ENCODE measurements at regions not wholly inside any gene's neighbourhood (a gene's known extent, or its start where the extent isn't known, plus 50 kb on each side); places are given as distances from the start of the nearest gene placed in this dataset.
"Not testable (repeated sequence)": the region's sequence is repeated elsewhere in the genome, so short reads cannot be mapped to it uniquely, and the experiment has no call there.

- DNase-seq (ENCODE audit: low spot score), result no peak
Observed at GRCh38 chr13:87094646-87095045, 576.5 kb upstream of the SLITRK5 start.

- DNase-seq (ENCODE audit: low spot score), result no peak
Observed at GRCh38 chr13:87100431-87100830, 570.7 kb upstream of the SLITRK5 start.

DNA sequence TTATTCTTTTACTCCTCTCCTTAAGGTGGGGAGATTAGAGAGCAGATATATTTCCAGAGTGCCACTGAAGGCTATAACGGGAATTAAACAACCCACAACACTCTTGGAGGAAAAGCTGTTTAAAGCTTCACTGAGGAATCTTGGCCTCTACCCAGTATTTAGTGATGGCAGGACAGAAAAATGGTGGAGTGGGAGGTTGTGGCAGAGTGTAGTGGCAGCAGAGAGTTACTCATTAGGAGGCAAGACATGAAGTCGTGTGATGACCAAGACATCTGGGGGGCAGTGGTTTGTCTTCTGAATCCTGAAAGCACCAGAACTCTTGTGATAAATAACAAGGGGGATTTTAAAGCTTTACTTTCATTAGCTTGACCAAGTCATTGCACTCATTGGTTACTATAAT lies 563.5 kb upstream of the SLITRK5 start:
- no peak for DNase-seq (ENCODE audit: low spot score)

- no peak for DNase-seq (ENCODE audit: low spot score)
Observed at GRCh38 chr13:87120476-87120875, 550.7 kb upstream of the SLITRK5 start.

- DNase-seq (ENCODE audit: low spot score), result no peak
Observed at GRCh38 chr13:87122551-87122950, 548.6 kb upstream of the SLITRK5 start.

DNA sequence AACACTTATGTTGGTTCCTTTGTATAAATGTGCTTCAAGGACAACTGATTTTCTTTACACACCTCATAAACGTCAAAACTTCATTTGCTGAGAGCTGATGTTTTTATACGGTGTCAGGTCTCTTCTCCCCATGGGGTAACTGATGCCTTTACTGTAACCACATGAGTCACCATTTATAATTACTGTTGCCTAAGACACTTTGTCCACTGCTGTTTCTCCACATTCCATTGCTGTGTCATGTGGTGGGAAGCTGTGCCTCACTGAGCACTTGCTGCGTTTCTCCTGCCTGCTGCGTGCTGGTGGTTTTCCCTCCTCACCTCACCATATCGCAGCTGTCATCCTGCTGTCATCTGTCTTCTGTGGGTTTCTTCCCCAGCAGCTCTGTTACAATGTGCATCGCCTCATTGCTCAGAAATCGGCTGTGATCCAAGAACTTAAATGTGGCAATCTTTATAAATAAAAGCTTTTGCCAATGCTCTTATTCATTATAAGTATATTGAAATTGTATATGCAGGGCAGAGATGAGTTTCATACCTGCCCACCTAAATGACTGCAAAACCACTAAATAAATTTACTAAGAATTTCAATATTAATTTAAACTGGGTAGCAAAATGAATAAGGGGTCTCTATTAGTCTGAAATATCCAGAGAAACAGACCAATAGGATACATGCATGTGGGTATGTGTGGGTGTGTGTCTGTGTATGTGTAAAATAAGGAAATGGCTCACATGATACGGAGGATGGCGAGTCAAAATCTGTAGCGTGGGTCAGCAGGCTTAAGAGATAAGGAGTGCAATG lies 547.0 kb upstream of the SLITRK5 start:
- no peak for DNase-seq (ENCODE audit: low spot score)

GRCh38 chr13:87124785-87125074 lies 546.4 kb upstream of the SLITRK5 start:
- no peak for DNase-seq (ENCODE audit: low spot score)

DNA sequence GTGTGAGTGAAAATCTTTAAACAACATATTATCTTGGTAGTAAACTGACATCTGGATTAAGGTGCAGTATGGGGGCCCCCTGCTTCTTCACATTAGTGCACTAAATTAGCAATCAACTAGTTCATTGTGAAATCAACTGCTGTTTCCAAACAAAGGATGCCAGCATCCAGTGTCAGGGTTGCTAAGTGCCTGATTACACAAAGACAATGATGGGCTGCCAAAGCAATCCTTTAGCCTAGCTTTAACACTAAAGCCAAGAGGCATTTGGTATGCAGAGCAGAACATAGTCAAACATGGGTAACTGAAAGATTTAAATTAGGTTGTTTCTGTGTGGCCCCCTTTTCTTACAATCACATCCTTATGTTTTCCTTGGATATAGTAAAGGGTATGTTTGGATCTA lies 543.1 kb upstream of the SLITRK5 start:
- no peak for DNase-seq (ENCODE audit: low spot score)

DNA sequence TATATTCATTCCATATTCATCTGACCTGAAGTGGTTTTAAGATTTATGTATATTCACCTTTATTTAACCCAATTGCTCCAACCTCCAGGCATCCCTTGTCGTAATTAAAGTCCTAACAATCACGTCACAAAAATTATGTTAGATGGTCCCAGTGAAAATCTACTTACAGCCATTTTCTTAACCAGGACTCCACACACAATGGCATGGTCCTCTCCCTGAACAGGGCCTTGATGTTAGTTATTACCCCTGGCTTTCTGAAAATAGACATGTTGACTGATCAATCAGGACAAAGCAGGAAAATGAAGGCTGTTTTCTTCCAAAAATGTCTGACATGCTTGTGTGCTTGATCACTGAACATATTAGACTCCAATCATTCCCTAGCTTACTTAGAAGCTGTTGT lies 542.7 kb upstream of the SLITRK5 start:
- DNase-seq (ENCODE audit: low spot score), result no peak

DNA sequence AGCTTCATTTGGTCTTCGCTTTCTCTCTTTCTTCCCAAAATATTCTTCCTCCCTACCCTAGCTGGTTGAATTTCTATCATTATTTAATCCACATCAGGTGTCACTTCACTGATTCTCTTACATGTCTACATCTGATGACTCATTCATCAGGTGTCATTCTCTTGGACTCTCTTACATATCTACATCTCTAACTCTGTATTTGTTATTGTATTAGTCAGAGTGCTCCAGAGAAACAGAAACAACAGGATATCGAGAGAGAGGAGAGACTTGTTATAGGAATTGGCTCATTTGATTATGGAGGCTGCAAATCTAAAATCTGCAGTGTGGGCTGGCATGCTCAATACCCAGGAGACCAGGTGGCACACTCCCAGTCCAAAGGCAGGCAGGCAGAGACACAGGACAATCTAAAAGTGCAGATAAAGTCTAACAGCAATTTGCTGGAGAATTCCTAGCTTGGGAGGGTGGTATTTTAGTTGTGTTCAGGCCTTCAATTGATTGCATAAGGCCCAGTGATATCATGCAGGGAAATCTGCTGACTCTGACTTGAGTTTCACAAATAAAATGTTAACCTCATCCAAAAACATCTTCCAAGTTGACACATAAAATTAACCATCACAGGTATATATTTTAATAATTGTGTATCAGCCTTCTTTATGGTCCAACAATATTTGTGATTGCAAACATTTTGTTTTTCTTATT lies 541.4 kb upstream of the SLITRK5 start:
- DNase-seq (ENCODE audit: low spot score), result no peak

DNA sequence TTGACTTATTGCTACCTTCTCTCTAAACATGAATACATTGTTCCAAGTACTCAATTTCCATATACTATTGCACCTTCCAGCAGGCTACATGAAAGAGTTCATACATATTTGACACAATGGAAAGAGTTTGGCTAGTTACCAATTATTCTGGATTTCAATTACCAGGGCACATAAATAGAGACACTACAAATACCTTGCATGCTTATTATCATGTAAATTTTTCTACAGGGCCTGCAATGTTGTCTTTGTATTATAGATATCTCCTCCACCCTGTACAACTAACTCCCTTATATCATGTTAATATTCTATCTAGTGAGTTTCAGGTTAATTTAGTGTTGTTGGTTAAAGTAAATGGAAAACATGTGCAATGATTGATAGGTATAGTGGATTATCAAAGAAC lies 540.7 kb upstream of the SLITRK5 start:
- no peak for DNase-seq (ENCODE audit: low spot score)

- no peak for DNase-seq (ENCODE audit: low spot score)
Observed at GRCh38 chr13:87131611-87132010, 539.6 kb upstream of the SLITRK5 start.

- DNase-seq (ENCODE audit: low spot score), result no peak
Observed at GRCh38 chr13:87138866-87139265, 532.3 kb upstream of the SLITRK5 start.

GRCh38 chr13:87147076-87147475 lies 524.1 kb upstream of the SLITRK5 start:
- no peak for DNase-seq (ENCODE audit: low spot score)

GRCh38 chr13:87153371-87153770 lies 517.8 kb upstream of the SLITRK5 start:
- DNase-seq (ENCODE audit: low spot score), result no peak

- no peak for DNase-seq (ENCODE audit: low spot score)
Observed at GRCh38 chr13:87166348-87166747, 504.8 kb upstream of the SLITRK5 start.

GRCh38 chr13:87168390-87168789 lies 502.8 kb upstream of the SLITRK5 start:
- no peak for DNase-seq (ENCODE audit: low spot score)

GRCh38 chr13:87169337-87169736 lies 501.8 kb upstream of the SLITRK5 start:
- DNase-seq (ENCODE audit: low spot score), result no peak

GRCh38 chr13:87172166-87172835 lies 498.9 kb upstream of the SLITRK5 start:
- no peak for DNase-seq (ENCODE audit: low spot score)

- not testable (repeated sequence) for DNase-seq (ENCODE audit: low spot score)
Observed at GRCh38 chr13:87185138-87185537, 486.0 kb upstream of the SLITRK5 start.

DNA sequence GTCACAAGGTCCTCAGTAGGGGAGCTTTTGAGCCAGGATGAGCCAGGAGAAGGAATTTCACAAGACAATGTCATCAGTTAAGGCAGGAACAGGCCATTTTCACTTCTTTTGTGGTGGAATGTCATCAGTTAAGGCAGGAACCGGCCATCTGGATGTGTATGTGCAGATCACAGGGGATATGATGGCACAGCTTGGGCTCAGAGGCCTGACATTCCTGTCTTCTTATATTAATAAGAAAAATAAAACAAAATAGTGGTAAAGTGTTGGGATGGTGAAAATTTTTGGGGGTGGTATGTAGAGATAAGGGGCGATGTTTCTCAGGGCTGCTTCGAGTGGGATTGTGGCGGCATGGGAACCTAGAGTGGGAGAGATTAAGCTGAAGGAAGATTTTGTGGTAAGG lies 484.5 kb upstream of the SLITRK5 start:
- DNase-seq (ENCODE audit: low spot score), result not testable (repeated sequence)

DNA sequence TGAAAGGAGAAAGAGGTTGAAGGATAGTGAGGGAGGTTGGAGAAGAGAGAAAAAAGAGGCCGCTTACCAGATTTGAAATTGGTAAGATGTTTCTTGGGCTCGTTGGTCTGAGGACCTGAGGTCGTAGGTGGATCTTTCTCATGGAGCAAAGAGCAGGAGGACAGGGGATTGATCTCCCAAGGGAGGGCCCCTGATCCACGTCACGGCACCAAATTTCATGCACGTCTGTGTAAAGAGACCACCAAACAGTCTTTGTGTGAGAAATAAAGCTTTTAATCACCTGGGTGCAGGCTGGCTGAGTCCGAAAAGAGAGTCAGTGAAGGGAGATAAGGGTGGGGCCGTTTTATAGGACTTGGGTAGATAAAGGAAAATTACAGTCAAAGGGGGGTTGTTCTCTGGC lies 479.7 kb upstream of the SLITRK5 start:
- DNase-seq (ENCODE audit: low spot score), result not testable (repeated sequence)

DNA sequence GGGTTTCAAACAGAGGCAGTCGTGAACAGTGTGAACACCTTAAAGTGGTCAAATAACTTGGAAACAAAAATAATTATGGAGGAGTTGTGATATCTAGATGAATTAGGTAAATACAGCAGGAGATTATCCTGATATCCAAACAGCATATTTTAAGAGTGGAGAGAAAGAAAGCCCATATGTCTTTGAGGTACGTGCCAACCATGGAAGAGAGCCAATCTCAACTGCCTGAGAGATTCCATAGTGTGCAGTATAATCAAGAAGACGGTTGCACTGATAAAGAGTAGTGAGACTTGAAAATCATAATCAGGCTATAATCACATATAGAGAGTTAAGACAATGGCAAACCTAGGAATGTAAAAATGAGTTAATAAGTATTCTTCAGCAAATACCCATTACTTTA lies 472.8 kb upstream of the SLITRK5 start:
- no peak for DNase-seq (ENCODE audit: low spot score)
